Activated T-helper 1 cell treated with anti-CD3 and anti-CD28 coated beads, Interleukin-12 subunit alpha, Interleukin-12 subunit beta, Interleukin-2, Interleukin-4 antibody, amounts not matched to agents 30 ng/mL and 10 ng/mL and 1 ng/mL, durations not matched to agents 14 hours and 24 hours and 36 hours (primary cell): ENCODE measurements at regions not wholly inside any gene's neighbourhood (a gene's known extent, or its start where the extent isn't known, plus 50 kb on each side); places are given as distances from the start of the nearest gene placed in this dataset.
"Not testable (repeated sequence)": the region's sequence is repeated elsewhere in the genome, so short reads cannot be mapped to it uniquely, and the experiment has no call there.

Experiments used
- DNase-seq: peaks from one replicate; pipeline ENCODE4 v3.0.0; 2021; ENCODE audit warnings: low spot score
- H3K27ac Mint-ChIP-seq: one replicate; pipeline ENCODE4 v1.8.0; 2021; ENCODE audit warnings: mild to moderate bottlenecking, mixed read lengths
- H3K27me3 Mint-ChIP-seq: one replicate; pipeline ENCODE4 v1.8.0; 2022; ENCODE audit warnings: mild to moderate bottlenecking, moderate library complexity, mixed read lengths; ENCODE audit not compliant: insufficient read depth
- H3K36me3 Mint-ChIP-seq: one replicate; pipeline ENCODE4 v1.8.0; 2021; ENCODE audit warnings: low read depth, mixed read lengths
- H3K4me1 Mint-ChIP-seq: one replicate; pipeline ENCODE4 v1.8.0; 2021; ENCODE audit warnings: low read depth, mixed read lengths
- H3K4me3 Mint-ChIP-seq: one replicate; pipeline ENCODE4 v1.8.0; 2021; ENCODE audit warnings: mild to moderate bottlenecking, moderate library complexity, mixed read lengths
- H3K9me3 Mint-ChIP-seq: one replicate; pipeline ENCODE4 v1.8.0; 2021; ENCODE audit warnings: mixed read lengths
- intact Hi-C: fragments of 100-400 bp; cut with micrococcal nuclease; formaldehyde crosslinking; loops from one replicate; pipeline ENCODE4 v1.15.1; 2024

- Mint-ChIP-seq H3K36me3 (no peaks in the 10 kb centered on the region), H3K27me3 (no peaks in the 10 kb centered on the region), H3K4me1 (no peaks in the 10 kb centered on the region), H3K4me3 (no peak overlapping the region), H3K27ac (no peak overlapping the region), H3K9me3 (peaks cover 4% of the 10 kb centered on the region)
- DNase-seq: no peak
- intact Hi-C loops: no loop called here
These were observed 2304.0 kb downstream of the ARAP2 start for GRCh38 chr4:33940281-33940680.

- Mint-ChIP-seq H3K9me3 (peaks cover 4% of the 10 kb centered on the region), H3K36me3 (no peaks in the 10 kb centered on the region), H3K27ac (no peak overlapping the region), H3K4me1 (no peaks in the 10 kb centered on the region), H3K4me3 (no peak overlapping the region), H3K27me3 (no peaks in the 10 kb centered on the region)
- intact Hi-C loops: no loop called here
- no peak for DNase-seq
These were observed 2302.5 kb downstream of the ARAP2 start for GRCh38 chr4:33941854-33942253.

GRCh38 chr4:33948921-33949320, 2295.4 kb downstream of the ARAP2 start:
- Mint-ChIP-seq H3K4me3 (no peak overlapping the region), H3K27me3 (no peaks in the 10 kb centered on the region), H3K36me3 (no peaks in the 10 kb centered on the region), H3K4me1 (no peaks in the 10 kb centered on the region), H3K27ac (no peak overlapping the region), H3K9me3 (peaks cover 8% of the 10 kb centered on the region)
- DNase-seq: no peak
- intact Hi-C loops: no loop called here

GRCh38 chr4:33953848-33954247, 2290.5 kb downstream of the ARAP2 start:
- intact Hi-C loops, H3K4me3 Mint-ChIP-seq, DNase-seq, H3K36me3 Mint-ChIP-seq, H3K4me1 Mint-ChIP-seq, H3K27me3 Mint-ChIP-seq, H3K27ac Mint-ChIP-seq: not testable (repeated sequence)
- peaks cover 14% of the 10 kb centered on the region for H3K9me3 Mint-ChIP-seq

- Mint-ChIP-seq H3K4me3 (no peak overlapping the region), H3K36me3 (no peaks in the 10 kb centered on the region), H3K9me3 (peaks cover 20% of the 10 kb centered on the region), H3K27me3 (no peaks in the 10 kb centered on the region), H3K27ac (no peak overlapping the region), H3K4me1 (no peaks in the 10 kb centered on the region)
- intact Hi-C loops: no loop called here
- no peak for DNase-seq
These were observed 2289.6 kb downstream of the ARAP2 start for GRCh38 chr4:33954759-33955158.

GRCh38 chr4:33959519-33959918, 2284.8 kb downstream of the ARAP2 start:
- no peak overlapping the region for H3K4me3 Mint-ChIP-seq
- no peaks in the 10 kb centered on the region for H3K27me3 Mint-ChIP-seq
- no peaks in the 10 kb centered on the region for H3K4me1 Mint-ChIP-seq
- DNase-seq: no peak
- no peak overlapping the region for H3K27ac Mint-ChIP-seq
- H3K36me3 Mint-ChIP-seq: no peaks in the 10 kb centered on the region
- intact Hi-C loops: no loop called here
- H3K9me3 Mint-ChIP-seq: peaks cover 21% of the 10 kb centered on the region

- H3K27me3 Mint-ChIP-seq: no peaks in the 10 kb centered on the region
- peaks cover 19% of the 10 kb centered on the region for H3K9me3 Mint-ChIP-seq
- no peak for DNase-seq
- intact Hi-C loops: no loop called here
- H3K4me3 Mint-ChIP-seq: no peak overlapping the region
- no peak overlapping the region for H3K27ac Mint-ChIP-seq
- H3K4me1 Mint-ChIP-seq: no peaks in the 10 kb centered on the region
- no peaks in the 10 kb centered on the region for H3K36me3 Mint-ChIP-seq
These were observed 2282.6 kb downstream of the ARAP2 start for GRCh38 chr4:33961761-33962160.

- no peak for DNase-seq
- Mint-ChIP-seq H3K4me3 (no peak overlapping the region), H3K4me1 (no peaks in the 10 kb centered on the region), H3K36me3 (no peaks in the 10 kb centered on the region), H3K9me3 (peaks cover 16% of the 10 kb centered on the region), H3K27me3 (no peaks in the 10 kb centered on the region), H3K27ac (no peak overlapping the region)
- intact Hi-C loops: no loop called here
These were observed 2277.5 kb downstream of the ARAP2 start for GRCh38 chr4:33966808-33967207.

GRCh38 chr4:33974270-33974669, 2270.0 kb downstream of the ARAP2 start:
- H3K27ac Mint-ChIP-seq: no peak overlapping the region
- H3K36me3 Mint-ChIP-seq: no peaks in the 10 kb centered on the region
- no peaks in the 10 kb centered on the region for H3K27me3 Mint-ChIP-seq
- H3K4me1 Mint-ChIP-seq: no peaks in the 10 kb centered on the region
- H3K9me3 Mint-ChIP-seq: peaks cover 4% of the 10 kb centered on the region
- no peak overlapping the region for H3K4me3 Mint-ChIP-seq
- intact Hi-C loops: no loop called here
- no peak for DNase-seq

GRCh38 chr4:33975995-33976394, 2268.3 kb downstream of the ARAP2 start:
- H3K27ac Mint-ChIP-seq: no peak overlapping the region
- H3K4me1 Mint-ChIP-seq: no peaks in the 10 kb centered on the region
- H3K27me3 Mint-ChIP-seq: no peaks in the 10 kb centered on the region
- no peak for DNase-seq
- H3K4me3 Mint-ChIP-seq: no peak overlapping the region
- H3K9me3 Mint-ChIP-seq: peaks cover 4% of the 10 kb centered on the region
- H3K36me3 Mint-ChIP-seq: no peaks in the 10 kb centered on the region
- intact Hi-C loops: no loop called here

GRCh38 chr4:33979781-33980180, 2264.5 kb downstream of the ARAP2 start:
- H3K27ac Mint-ChIP-seq, H3K4me3 Mint-ChIP-seq, H3K27me3 Mint-ChIP-seq, DNase-seq, H3K4me1 Mint-ChIP-seq, intact Hi-C loops, H3K9me3 Mint-ChIP-seq, H3K36me3 Mint-ChIP-seq: not testable (repeated sequence)

GRCh38 chr4:33980361-33980760, 2264.0 kb downstream of the ARAP2 start:
- no peaks in the 10 kb centered on the region for H3K4me1 Mint-ChIP-seq

GRCh38 chr4:33989820-33990443, 2254.4 kb downstream of the ARAP2 start:
- no peak overlapping the region for H3K27ac Mint-ChIP-seq
- no peaks in the 10 kb centered on the region for H3K27me3 Mint-ChIP-seq
- intact Hi-C loops: no loop called here
- no peak for DNase-seq
- H3K9me3 Mint-ChIP-seq: peaks cover 7% of the 10 kb centered on the region
- no peak overlapping the region for H3K4me3 Mint-ChIP-seq
- H3K36me3 Mint-ChIP-seq: no peaks in the 10 kb centered on the region
- H3K4me1 Mint-ChIP-seq: no peaks in the 10 kb centered on the region

More at GRCh38 chr4:33980361-33980760, 2264.0 kb downstream of the ARAP2 start:
- no peak for DNase-seq
- H3K36me3 Mint-ChIP-seq: no peaks in the 10 kb centered on the region
- H3K27ac Mint-ChIP-seq: no peak overlapping the region
- no peak overlapping the region for H3K4me3 Mint-ChIP-seq
- peaks cover 5% of the 10 kb centered on the region for H3K9me3 Mint-ChIP-seq
- intact Hi-C loops: no loop called here
- no peaks in the 10 kb centered on the region for H3K27me3 Mint-ChIP-seq

GRCh38 chr4:33996075-33996718, 2248.1 kb downstream of the ARAP2 start:
- peaks cover 11% of the 10 kb centered on the region for H3K9me3 Mint-ChIP-seq
- intact Hi-C loops: no loop called here
- no peaks in the 10 kb centered on the region for H3K36me3 Mint-ChIP-seq
- H3K27ac Mint-ChIP-seq: no peak overlapping the region
- H3K4me1 Mint-ChIP-seq: no peaks in the 10 kb centered on the region
- no peak overlapping the region for H3K4me3 Mint-ChIP-seq
- no peaks in the 10 kb centered on the region for H3K27me3 Mint-ChIP-seq
- no peak for DNase-seq
